ENCODE measurements at regions not wholly inside any gene's neighbourhood (a gene's known extent, or its start where the extent isn't known, plus 50 kb on each side); places are given as distances from the start of the nearest gene placed in this dataset.

GRCh38 chr4:170931321-170931720 is 841.6 kb upstream of the AADAT start:
- TF ChIP-seq SUZ12 (IDR thresholded peaks at IDR 0.05; ENCODE audit: extremely low read depth, insufficient read depth, insufficient read length) (no peak), YY1 (IDR thresholded peaks at IDR 0.05; ENCODE audit: insufficient read depth, insufficient read length) (no peak)

Measured in NT2/D1 (cell line).